ENCODE measurements at regions not wholly inside any gene's neighbourhood (a gene's known extent, or its start where the extent isn't known, plus 50 kb on each side); places are given as distances from the start of the nearest gene placed in this dataset.

DNA sequence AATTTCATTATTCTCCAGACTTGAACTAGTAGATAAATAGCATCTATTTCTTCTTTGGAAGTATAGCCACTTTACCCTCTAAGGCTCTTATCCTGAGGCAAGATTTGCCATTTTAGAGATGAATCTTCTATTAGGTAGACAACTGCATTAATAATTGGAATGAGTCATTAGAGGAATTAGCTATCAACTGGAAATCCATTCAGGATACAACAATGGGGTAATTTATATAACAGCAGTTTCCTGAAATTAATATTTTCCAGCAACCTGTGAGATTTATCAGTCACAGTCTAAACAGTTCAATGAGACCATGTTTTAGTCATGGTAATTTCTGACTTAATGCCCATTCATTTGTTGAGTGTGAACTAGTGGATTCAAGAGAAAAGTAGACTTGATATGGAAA lies 928.6 kb upstream of the MBL2 start:
- TF ChIP-seq, protein P1, sequence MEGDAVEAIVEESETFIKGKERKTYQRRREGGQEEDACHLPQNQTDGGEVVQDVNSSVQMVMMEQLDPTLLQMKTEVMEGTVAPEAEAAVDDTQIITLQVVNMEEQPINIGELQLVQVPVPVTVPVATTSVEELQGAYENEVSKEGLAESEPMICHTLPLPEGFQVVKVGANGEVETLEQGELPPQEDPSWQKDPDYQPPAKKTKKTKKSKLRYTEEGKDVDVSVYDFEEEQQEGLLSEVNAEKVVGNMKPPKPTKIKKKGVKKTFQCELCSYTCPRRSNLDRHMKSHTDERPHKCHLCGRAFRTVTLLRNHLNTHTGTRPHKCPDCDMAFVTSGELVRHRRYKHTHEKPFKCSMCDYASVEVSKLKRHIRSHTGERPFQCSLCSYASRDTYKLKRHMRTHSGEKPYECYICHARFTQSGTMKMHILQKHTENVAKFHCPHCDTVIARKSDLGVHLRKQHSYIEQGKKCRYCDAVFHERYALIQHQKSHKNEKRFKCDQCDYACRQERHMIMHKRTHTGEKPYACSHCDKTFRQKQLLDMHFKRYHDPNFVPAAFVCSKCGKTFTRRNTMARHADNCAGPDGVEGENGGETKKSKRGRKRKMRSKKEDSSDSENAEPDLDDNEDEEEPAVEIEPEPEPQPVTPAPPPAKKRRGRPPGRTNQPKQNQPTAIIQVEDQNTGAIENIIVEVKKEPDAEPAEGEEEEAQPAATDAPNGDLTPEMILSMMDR (IDR thresholded peaks at IDR 0.05; ENCODE audit: borderline replicate concordance, extremely low read depth, low read length, poor library complexity, severe bottlenecking) = no peak
- TF ChIP-seq EZH2 (IDR thresholded peaks at IDR 0.05; ENCODE audit: borderline replicate concordance, low read depth, low read length, severe bottlenecking) = no peak
